H1 (cell line): ENCODE measurements at regions not wholly inside any gene's neighbourhood (a gene's known extent, or its start where the extent isn't known, plus 50 kb on each side); places are given as distances from the start of the nearest gene placed in this dataset.

Experiments
- CBX5 ChIP-seq: fragments of 300-800, 300-1000 bp; sonication (generic); IDR thresholded peaks from 2 replicates; pipeline ENCODE4 v1.7.1; 2016; ENCODE audit warnings: antibody characterized with exemption, low read length, low read depth
- PHF8 ChIP-seq: fragments of 200-600 bp; sonication (generic); conservative IDR thresholded peaks from 2 replicates; pipeline ENCODE4 v1.7.1; 2012; ENCODE audit warnings: low read depth, mild to moderate bottlenecking, inconsistent platforms, low read length, moderate library complexity

DNA sequence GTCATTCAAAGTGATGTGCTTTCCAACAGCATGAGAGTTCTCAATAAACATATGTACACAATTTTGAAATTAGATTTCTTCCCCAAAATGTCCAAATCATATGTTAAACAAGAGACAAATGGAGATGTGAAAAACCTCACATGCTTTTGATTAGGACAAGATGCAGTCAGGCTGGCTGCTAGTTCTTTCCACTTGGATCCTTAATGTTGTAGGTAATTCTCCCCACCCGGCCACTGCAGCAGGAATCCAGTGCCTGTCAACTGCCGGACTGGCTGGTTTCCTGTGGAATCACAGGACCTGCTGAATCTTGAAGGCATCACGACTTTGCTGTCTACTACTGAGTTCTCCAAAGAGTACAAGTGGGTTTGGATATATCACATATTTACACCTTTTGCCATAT, 138.6 kb upstream of the AKR1E2 start (continued):
- TF ChIP-seq CBX5 (no peak), PHF8 (no peak)
